ENCODE measurements at regions not wholly inside any gene's neighbourhood (a gene's known extent, or its start where the extent isn't known, plus 50 kb on each side); places are given as distances from the start of the nearest gene placed in this dataset.
"Not testable (repeated sequence)": the region's sequence is repeated elsewhere in the genome, so short reads cannot be mapped to it uniquely, and the experiment has no call there.

DNA sequence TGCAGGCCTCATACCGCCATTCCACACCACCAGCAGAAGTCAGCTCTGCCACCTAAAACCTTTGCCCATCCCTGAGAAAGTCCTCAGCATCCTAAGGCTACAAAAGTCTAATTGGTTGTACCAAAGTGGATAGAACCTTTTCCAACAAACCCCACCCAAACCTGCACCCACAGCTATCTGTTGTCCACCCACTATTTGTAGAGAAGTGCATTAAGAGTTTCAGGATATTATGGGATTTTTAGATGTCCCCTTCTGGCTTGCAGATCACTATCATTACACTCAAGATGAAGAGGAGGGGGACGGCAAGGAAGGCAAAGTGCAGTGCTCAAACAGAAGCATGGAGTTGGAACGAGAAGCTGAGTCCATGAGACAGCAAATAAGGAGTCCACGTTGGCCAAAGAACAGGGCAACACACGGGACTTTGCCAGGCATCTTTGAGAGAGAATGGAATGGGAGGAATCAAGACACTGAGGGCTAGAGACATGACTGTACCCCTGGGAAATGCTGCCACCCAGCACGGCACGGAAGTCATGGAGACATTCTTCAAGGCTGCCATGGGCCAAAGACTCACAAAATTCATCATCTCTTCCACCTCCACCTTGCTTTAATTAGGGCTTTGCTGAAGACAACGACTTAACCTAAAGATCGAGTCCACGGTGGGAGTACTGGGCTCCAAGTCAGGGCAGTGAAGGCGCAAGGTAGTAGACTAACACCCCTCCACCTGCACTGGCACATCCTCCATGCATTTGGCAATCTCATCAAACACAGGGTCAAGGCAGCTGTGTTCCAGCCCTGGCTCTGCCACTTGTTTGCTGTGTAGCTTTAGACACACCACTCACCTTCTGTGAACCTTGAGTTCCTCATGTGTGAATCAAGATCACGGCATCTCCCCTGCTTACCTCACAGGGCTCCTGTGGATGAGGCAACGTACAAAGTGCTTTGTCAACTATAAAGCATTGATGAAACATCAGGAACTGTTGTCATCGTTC lies 112.9 kb upstream of the TMEM45B start:
- DNase-seq = no peak

DNA sequence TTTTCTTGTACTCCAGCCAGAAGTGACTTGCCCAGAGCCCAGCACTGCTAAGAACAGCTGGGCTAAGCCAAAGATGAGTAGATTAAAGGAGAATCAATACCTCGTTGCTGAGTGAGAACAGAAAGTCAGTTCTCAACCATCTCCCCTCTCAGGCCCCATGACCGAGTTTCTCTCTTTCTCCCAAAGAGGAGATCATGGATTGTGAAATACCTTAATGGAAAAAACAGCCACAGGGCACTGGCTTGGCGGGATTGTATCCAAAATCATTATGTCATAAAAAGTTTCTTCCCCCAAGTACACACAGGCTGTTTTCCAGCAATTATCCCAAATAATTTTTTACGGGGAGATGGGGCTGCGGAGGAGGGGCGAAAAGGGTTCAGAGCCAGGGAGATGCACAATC lies 111.8 kb upstream of the TMEM45B start:
- no peak for DNase-seq

- no peak for DNase-seq
Measured at GRCh38 chr11:129704831-129705230, 110.8 kb upstream of the TMEM45B start.

DNA sequence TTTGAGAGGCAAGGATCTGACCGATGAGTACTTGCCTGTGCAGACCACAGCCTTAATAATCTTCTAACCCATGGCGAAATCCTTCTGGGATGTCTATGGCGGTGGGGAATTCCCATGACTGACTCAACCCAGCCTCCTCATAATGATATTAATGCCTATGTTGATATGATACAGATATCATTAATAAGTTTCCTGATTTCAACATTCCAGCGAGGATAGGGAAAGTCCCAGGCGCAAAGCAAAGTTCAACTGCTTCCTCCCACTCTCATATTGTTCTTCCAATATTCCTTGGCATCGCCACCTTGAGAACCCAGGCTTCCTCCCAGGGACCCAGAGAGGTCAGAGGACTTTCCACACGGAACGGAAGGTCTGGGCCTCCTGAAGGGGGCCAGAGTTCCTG lies 110.3 kb upstream of the TMEM45B start:
- no peak for DNase-seq

- DNase-seq = no peak
Measured at GRCh38 chr11:129705933-129706332, 109.7 kb upstream of the TMEM45B start.

- no peak for DNase-seq
Measured at GRCh38 chr11:129709801-129710398, 105.7 kb upstream of the TMEM45B start.

- DNase-seq = no peak
Measured at GRCh38 chr11:129710423-129710822, 105.2 kb upstream of the TMEM45B start.

DNA sequence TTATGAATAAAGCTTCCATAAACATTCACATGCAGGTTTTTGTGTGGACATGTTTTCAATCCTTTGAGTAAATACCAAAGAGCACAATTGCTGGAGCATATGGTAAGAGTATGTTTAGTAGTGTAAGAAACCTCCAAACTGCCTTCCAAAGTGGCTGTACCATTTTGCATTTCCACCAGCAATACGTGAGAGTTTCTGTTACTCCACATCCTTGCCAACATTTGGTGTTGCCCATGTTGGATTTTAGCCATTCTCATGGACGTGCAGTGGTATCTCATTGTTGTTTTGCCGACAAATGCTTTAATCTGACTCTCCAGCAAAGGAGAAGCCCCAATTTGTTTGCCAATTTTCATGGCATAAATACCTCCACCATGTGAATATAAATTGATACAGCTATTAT lies 103.9 kb upstream of the TMEM45B start:
- DNase-seq = no peak

DNA sequence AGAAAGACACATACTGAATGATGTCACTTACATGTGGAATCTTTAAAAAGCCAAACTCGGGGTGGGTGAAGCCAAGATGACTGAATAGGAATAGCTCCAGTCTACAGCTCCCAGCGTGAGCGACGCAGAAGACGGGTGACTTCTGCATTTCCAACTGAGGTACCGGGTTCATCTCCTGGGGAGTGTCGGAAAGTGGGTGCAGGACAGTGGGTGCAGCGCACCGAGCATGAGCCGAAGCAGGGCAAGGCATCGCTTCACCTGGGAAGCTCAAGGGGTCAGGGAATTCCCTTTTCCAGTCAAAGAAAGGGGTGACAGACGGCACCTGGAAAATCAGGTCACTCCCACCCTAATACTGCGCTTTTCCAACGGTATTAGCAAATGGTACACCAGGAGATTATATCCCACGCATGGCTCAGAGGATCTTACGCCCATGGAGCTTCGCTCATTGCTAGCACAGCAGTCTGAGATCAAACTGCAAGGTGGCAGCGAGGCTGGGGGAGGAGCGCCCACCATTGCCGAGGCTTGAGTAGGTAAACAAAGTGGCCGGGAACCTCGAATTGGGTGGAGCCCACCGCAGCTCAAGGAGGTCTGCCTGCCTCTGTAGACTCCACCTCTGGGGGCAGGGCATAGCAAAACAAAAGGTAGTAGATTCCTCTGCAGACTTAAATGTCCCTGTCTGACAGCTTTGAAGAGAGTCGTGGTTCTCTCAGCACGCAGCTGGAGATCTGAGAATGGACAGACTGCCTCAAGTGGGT lies 103.0 kb upstream of the TMEM45B start:
- not testable (repeated sequence) for DNase-seq

- no peak for DNase-seq
Measured at GRCh38 chr11:129719037-129719436, 96.6 kb upstream of the TMEM45B start.

DNA sequence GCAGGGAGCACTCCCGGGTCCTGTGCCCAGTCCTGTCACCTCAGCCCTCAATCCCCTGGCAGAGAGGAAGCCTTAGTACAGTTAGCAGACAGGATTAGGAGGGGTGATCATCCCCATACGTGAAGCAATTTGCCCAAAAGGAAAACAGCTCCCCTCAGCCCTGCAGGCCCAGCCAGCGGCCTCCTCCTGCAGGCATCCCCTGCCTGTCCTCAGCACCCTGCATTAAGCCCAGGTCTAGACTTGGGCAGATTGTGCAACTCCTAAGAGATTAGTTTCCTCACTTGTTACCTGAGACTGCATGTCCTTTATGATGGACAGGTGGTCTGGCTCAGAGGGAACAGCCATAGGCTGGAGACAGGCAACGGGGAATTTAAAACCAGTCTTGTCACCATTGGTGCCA lies 95.5 kb upstream of the TMEM45B start:
- no peak for DNase-seq

DNA sequence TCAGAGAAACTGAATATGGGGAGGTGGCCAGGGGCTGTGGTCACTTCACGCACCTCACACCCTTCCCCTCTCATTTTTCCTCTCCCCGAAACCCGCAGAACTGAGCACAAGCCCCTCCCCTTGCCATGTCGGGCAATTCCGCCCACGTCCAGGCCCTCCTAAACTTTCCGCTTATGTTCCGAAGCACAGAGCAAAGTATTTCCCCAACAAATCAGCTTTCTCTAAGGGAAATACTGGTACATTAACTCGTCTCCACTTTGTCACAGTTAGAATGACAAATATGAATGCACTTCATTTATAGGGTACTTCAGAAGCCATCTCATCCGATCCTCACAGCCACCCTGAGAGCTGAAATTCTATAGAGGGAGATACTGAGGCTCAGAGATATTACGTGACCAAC lies 94.7 kb upstream of the TMEM45B start:
- DNase-seq = no peak

GRCh38 chr11:129721685-129722084 lies 94.0 kb upstream of the TMEM45B start:
- DNase-seq = no peak

DNA sequence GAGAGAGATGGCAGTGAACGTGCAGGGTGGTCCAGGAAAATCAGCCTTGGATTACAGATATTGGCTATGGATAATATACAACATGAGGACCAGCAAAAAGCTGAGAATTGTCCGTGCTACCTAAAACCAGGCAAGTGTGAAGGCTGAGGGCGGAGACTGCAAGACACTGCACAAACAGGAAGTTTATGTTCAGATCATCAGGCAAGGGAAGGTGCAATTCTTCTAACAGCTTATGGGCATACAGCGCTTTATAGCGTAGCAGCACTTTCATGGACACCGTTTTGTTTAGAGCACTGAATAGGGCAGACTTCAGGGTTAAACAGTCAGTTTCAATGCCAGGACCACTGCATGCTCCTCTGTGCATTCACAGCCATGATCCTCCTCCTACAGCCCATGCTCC lies 93.1 kb upstream of the TMEM45B start:
- no peak for DNase-seq

GRCh38 chr11:129723146-129723760 lies 92.4 kb upstream of the TMEM45B start:
- no peak for DNase-seq

DNA sequence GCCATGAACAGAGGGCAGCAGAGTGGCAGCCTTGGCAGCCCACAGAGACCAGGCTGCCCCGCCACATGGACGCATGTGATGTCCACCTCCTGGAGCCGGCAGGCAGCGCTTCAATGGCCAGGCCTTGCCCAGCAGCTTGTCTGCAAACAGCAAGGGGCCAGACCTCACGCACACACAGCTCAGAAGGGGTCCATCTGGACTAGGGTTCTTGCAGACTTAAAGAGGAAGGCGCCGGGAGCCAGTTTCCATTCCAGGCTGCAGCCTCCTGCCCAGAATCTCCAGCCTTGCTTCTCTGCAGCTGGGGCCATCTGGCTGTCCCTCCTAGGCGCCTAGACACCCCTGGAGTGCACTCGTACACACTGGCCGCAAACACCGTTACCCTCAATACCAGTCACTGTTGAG lies 91.9 kb upstream of the TMEM45B start:
- DNase-seq = no peak

DNA sequence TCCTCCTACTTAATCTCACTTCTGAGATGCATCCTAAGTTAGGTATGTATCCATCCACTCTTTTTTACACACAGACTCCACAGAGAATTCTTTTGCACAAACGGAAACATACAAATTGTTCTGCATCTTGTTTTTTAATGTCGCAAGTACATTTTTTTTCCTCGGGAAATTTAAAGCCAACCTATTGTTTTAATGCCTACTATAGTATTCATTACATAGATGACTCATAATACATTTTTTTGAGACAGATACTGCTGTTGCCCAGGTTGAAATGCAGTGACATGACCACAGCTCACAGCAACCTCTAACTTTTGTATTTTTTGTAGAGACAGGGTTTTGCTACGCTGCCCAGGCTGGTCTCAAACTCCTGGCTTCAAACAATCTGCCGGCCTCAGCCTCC lies 90.8 kb upstream of the TMEM45B start:
- no peak for DNase-seq

DNA sequence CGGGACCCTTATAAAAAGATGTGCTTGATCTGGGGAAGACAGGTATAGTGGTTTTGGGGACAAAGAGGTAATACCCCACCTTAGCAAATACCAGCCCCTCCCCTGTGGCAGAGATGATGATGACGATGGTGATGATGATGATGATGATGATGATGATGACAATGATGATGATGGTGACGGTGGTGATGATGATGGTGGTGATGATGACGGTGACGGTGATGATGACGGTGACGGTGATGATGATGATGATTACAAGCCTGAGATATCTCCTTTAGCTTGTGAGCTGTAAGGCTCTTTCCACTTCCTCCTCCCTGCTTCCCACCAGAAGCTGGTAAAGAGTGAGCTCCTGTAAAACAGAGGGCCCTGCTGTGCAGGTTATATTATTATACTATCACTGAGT lies 89.5 kb upstream of the TMEM45B start:
- no peak for DNase-seq

GRCh38 chr11:129728581-129728980 lies 87.1 kb upstream of the TMEM45B start:
- no peak for DNase-seq

GRCh38 chr11:129729216-129729615 lies 86.4 kb upstream of the TMEM45B start:
- DNase-seq = no peak

- DNase-seq = no peak
Measured at GRCh38 chr11:129729823-129730222, 85.8 kb upstream of the TMEM45B start.

- DNase-seq = no peak
Measured at GRCh38 chr11:129731316-129731715, 84.3 kb upstream of the TMEM45B start.

- DNase-seq = no peak
Measured at GRCh38 chr11:129732941-129733340, 82.7 kb upstream of the TMEM45B start.
